WTC11 (cell line): ENCODE measurements at regions not wholly inside any gene's neighbourhood (a gene's known extent, or its start where the extent isn't known, plus 50 kb on each side); places are given as distances from the start of the nearest gene placed in this dataset.

Experiments used
- ATAC-seq: fragments of 200-7000 bp; cut with Tn5 transposase; 2 replicates; pipeline ENCODE4 v1.10.0; 2021; ENCODE audit warnings: mild to moderate bottlenecking, moderate library complexity
- CTCF ChIA-PET: fragments of 300-600 bp; sonication (Branson Sonifier 250); formaldehyde crosslinking; loops from one replicate; lab custom pipeline; 2021; ENCODE audit warnings: antibody characterized with exemption; lab: Charles Lee
- POLR2A ChIA-PET: fragments of 350-600 bp; sonication (Branson Sonifier 250); formaldehyde crosslinking; loops from one replicate; lab custom pipeline; 2021; ENCODE audit warnings: antibody characterized with exemption; lab: Charles Lee
- DNase-seq: peaks from one replicate; pipeline ENCODE4 v3.0.0; 2021; ENCODE audit warnings: low spot score
- H3K27ac Mint-ChIP-seq: 2 replicates; pipeline ENCODE4 v1.8.0; 2021; ENCODE audit warnings: mixed read lengths
- H3K27me3 Mint-ChIP-seq: 2 replicates; pipeline ENCODE4 v1.8.0; 2021; ENCODE audit warnings: low read depth, mild to moderate bottlenecking, moderate library complexity, mixed read lengths
- H3K36me3 Mint-ChIP-seq: 2 replicates; pipeline ENCODE4 v1.8.0; 2021; ENCODE audit warnings: mixed read lengths
- H3K4me1 Mint-ChIP-seq: 2 replicates; pipeline ENCODE4 v1.8.0; 2022; ENCODE audit warnings: mixed read lengths
- H3K4me3 Mint-ChIP-seq: 2 replicates; pipeline ENCODE4 v1.8.0; 2021; ENCODE audit warnings: mild to moderate bottlenecking, moderate library complexity, mixed read lengths
- H3K9me3 Mint-ChIP-seq: 2 replicates; pipeline ENCODE4 v1.8.0; 2021; ENCODE audit warnings: mixed read lengths
- CDX4 ChIP-seq: fragments of 250-450 bp; sonication (Bioruptor Pico); IDR thresholded peaks from 2 replicates; pipeline ENCODE4 v1.9.0; 2021; ENCODE audit warnings: moderate library complexity, mild to moderate bottlenecking, inconsistent platforms, borderline replicate concordance
- HMGA2 ChIP-seq: fragments of 250-450 bp; sonication (Bioruptor Pico); IDR thresholded peaks from 2 replicates; pipeline ENCODE4 v1.4.0; 2021; ENCODE audit warnings: mild to moderate bottlenecking, moderate library complexity
- MYBL2 ChIP-seq: sonication (generic); formaldehyde crosslinking; IDR thresholded peaks from 2 replicates; pipeline ENCODE4 v1.8.1; 2023; ENCODE audit warnings: mild to moderate bottlenecking, moderate library complexity, missing genetic modification reagents
- NFATC4 ChIP-seq: fragments of 250-450 bp; sonication (Bioruptor Pico); IDR thresholded peaks from 2 replicates; pipeline ENCODE4 v1.9.0; 2021; ENCODE audit warnings: mild to moderate bottlenecking
- SMAD3 ChIP-seq: sonication (generic); formaldehyde crosslinking; IDR thresholded peaks from 2 replicates; pipeline ENCODE4 v1.8.0; 2022; ENCODE audit warnings: missing genetic modification reagents, mild to moderate bottlenecking, borderline replicate concordance
- SOX15 ChIP-seq: fragments of 250-450 bp; sonication (Bioruptor Pico); IDR thresholded peaks from 2 replicates; pipeline ENCODE4 v1.9.0; 2021; ENCODE audit warnings: mild to moderate bottlenecking
- STAT6 ChIP-seq: sonication (generic); formaldehyde crosslinking; conservative IDR thresholded peaks from 2 replicates; pipeline ENCODE4 v1.8.1; 2023; ENCODE audit warnings: mild to moderate bottlenecking, low read depth, missing genetic modification reagents, moderate library complexity
- TEAD4 ChIP-seq: sonication (generic); formaldehyde crosslinking; IDR thresholded peaks from 2 replicates; pipeline ENCODE4 v1.8.0; 2022; ENCODE audit warnings: mild to moderate bottlenecking, missing genetic modification reagents
- TP53 ChIP-seq: sonication (generic); formaldehyde crosslinking; IDR thresholded peaks from 2 replicates; pipeline ENCODE4 v1.8.1; 2023; ENCODE audit warnings: mild to moderate bottlenecking, missing genetic modification reagents
- USF2 ChIP-seq: sonication (generic); formaldehyde crosslinking; IDR thresholded peaks from 2 replicates; pipeline ENCODE4 v1.8.1; 2023; ENCODE audit warnings: mild to moderate bottlenecking, missing genetic modification reagents, moderate library complexity
- ZNF121 ChIP-seq: sonication (generic); formaldehyde crosslinking; IDR thresholded peaks from 2 replicates; pipeline ENCODE4 v1.8.0; 2023; ENCODE audit warnings: missing genetic modification reagents
- ZNF138 ChIP-seq: sonication (generic); formaldehyde crosslinking; conservative IDR thresholded peaks from 2 replicates; pipeline ENCODE4 v1.8.1; 2022; ENCODE audit warnings: mild to moderate bottlenecking, moderate library complexity, missing genetic modification reagents
- ZNF219 ChIP-seq: sonication (generic); formaldehyde crosslinking; IDR thresholded peaks from 2 replicates; pipeline ENCODE4 v1.8.0; 2023; ENCODE audit warnings: missing genetic modification reagents, mild to moderate bottlenecking, borderline replicate concordance
- ZNF423 ChIP-seq: fragments of 250-450 bp; sonication (Bioruptor Pico); IDR thresholded peaks from 2 replicates; pipeline ENCODE4 v2.1.2; 2022; ENCODE audit warnings: mild to moderate bottlenecking, moderate library complexity
- TF ChIP-seq, protein P1 (sequence below): fragments of 250-450 bp; sonication (Bioruptor Pico); IDR thresholded peaks from 2 replicates; pipeline ENCODE4 v1.9.0; 2021; ENCODE audit warnings: mild to moderate bottlenecking
- TF ChIP-seq, protein P2 (sequence below): sonication (generic); formaldehyde crosslinking; IDR thresholded peaks from 2 replicates; pipeline ENCODE4 v1.8.0; 2022; ENCODE audit warnings: mild to moderate bottlenecking, missing genetic modification reagents
- TF ChIP-seq, protein P3 (sequence below): sonication (generic); formaldehyde crosslinking; IDR thresholded peaks from 2 replicates; pipeline ENCODE4 v1.8.0; 2022; ENCODE audit warnings: missing genetic modification reagents
- TF ChIP-seq, protein P4 (sequence below): sonication (generic); formaldehyde crosslinking; IDR thresholded peaks from 2 replicates; pipeline ENCODE4 v1.8.1; 2022; ENCODE audit warnings: low read depth, missing genetic modification reagents, borderline replicate concordance

GRCh38 chr12:45548426-45548825 is 181.1 kb upstream of the ARID2 start (continued):
- TF ChIP-seq, protein P1, sequence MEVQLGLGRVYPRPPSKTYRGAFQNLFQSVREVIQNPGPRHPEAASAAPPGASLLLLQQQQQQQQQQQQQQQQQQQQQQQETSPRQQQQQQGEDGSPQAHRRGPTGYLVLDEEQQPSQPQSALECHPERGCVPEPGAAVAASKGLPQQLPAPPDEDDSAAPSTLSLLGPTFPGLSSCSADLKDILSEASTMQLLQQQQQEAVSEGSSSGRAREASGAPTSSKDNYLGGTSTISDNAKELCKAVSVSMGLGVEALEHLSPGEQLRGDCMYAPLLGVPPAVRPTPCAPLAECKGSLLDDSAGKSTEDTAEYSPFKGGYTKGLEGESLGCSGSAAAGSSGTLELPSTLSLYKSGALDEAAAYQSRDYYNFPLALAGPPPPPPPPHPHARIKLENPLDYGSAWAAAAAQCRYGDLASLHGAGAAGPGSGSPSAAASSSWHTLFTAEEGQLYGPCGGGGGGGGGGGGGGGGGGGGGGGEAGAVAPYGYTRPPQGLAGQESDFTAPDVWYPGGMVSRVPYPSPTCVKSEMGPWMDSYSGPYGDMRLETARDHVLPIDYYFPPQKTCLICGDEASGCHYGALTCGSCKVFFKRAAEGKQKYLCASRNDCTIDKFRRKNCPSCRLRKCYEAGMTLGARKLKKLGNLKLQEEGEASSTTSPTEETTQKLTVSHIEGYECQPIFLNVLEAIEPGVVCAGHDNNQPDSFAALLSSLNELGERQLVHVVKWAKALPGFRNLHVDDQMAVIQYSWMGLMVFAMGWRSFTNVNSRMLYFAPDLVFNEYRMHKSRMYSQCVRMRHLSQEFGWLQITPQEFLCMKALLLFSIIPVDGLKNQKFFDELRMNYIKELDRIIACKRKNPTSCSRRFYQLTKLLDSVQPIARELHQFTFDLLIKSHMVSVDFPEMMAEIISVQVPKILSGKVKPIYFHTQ (CRISPR knock-in tag): no peak
- TF ChIP-seq CDX4 (CRISPR knock-in tag): no peak
- no peak for TF ChIP-seq SOX15 (CRISPR knock-in tag)
- no peak for TF ChIP-seq ZNF423 (CRISPR knock-in tag)
- no peak for TF ChIP-seq TP53 (CRISPR knock-in tag)

GRCh38 chr12:45549337-45549902 is 180.1 kb upstream of the ARID2 start:
- Mint-ChIP-seq H3K4me3 (no peak overlapping the region), H3K4me1 (no peaks in the 10 kb centered on the region), H3K27me3 (no peaks in the 10 kb centered on the region), H3K36me3 (no peaks in the 10 kb centered on the region), H3K9me3 (0 out of 2 replicates have a peak, but pooled peaks cover 3% of the 10 kb centered on the region), H3K27ac (no peak overlapping the region)
- no peak for DNase-seq
- ChIA-PET CTCF (no interaction called here), POLR2A (no interaction called here)
- ATAC-seq: no peak
- TF ChIP-seq STAT6 (CRISPR knock-in tag): no peak
- TF ChIP-seq TEAD4: no peak
- no peak for TF ChIP-seq ZNF138 (CRISPR knock-in tag)
- no peak for TF ChIP-seq MYBL2 (CRISPR knock-in tag)
- TF ChIP-seq, protein P2, sequence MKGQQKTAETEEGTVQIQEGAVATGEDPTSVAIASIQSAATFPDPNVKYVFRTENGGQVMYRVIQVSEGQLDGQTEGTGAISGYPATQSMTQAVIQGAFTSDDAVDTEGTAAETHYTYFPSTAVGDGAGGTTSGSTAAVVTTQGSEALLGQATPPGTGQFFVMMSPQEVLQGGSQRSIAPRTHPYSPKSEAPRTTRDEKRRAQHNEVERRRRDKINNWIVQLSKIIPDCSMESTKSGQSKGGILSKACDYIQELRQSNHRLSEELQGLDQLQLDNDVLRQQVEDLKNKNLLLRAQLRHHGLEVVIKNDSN (CRISPR knock-in tag): no peak
- TF ChIP-seq, protein P3, sequence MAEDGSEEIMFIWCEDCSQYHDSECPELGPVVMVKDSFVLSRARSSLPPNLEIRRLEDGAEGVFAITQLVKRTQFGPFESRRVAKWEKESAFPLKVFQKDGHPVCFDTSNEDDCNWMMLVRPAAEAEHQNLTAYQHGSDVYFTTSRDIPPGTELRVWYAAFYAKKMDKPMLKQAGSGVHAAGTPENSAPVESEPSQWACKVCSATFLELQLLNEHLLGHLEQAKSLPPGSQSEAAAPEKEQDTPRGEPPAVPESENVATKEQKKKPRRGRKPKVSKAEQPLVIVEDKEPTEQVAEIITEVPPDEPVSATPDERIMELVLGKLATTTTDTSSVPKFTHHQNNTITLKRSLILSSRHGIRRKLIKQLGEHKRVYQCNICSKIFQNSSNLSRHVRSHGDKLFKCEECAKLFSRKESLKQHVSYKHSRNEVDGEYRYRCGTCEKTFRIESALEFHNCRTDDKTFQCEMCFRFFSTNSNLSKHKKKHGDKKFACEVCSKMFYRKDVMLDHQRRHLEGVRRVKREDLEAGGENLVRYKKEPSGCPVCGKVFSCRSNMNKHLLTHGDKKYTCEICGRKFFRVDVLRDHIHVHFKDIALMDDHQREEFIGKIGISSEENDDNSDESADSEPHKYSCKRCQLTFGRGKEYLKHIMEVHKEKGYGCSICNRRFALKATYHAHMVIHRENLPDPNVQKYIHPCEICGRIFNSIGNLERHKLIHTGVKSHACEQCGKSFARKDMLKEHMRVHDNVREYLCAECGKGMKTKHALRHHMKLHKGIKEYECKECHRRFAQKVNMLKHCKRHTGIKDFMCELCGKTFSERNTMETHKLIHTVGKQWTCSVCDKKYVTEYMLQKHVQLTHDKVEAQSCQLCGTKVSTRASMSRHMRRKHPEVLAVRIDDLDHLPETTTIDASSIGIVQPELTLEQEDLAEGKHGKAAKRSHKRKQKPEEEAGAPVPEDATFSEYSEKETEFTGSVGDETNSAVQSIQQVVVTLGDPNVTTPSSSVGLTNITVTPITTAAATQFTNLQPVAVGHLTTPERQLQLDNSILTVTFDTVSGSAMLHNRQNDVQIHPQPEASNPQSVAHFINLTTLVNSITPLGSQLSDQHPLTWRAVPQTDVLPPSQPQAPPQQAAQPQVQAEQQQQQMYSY (CRISPR knock-in tag): no peak
- no peak for TF ChIP-seq USF2
- no peak for TF ChIP-seq ZNF219 (CRISPR knock-in tag)
- TF ChIP-seq HMGA2: no peak
- TF ChIP-seq ZNF121 (CRISPR knock-in tag): no peak
- TF ChIP-seq SMAD3 (CRISPR knock-in tag): no peak
- no peak for TF ChIP-seq NFATC4 (CRISPR knock-in tag)
- TF ChIP-seq, protein P4, sequence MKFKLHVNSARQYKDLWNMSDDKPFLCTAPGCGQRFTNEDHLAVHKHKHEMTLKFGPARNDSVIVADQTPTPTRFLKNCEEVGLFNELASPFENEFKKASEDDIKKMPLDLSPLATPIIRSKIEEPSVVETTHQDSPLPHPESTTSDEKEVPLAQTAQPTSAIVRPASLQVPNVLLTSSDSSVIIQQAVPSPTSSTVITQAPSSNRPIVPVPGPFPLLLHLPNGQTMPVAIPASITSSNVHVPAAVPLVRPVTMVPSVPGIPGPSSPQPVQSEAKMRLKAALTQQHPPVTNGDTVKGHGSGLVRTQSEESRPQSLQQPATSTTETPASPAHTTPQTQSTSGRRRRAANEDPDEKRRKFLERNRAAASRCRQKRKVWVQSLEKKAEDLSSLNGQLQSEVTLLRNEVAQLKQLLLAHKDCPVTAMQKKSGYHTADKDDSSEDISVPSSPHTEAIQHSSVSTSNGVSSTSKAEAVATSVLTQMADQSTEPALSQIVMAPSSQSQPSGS (CRISPR knock-in tag): no peak
